ENCODE measurements at regions not wholly inside any gene's neighbourhood (a gene's known extent, or its start where the extent isn't known, plus 50 kb on each side); places are given as distances from the start of the nearest gene placed in this dataset.

GRCh38 chr16:51698647-51699046 is 547.6 kb upstream of the SALL1 start:
- TF ChIP-seq EZH2 (IDR thresholded peaks at IDR 0.05) (no peak), POLR2AphosphoS5 (IDR thresholded peaks at IDR 0.05; ENCODE audit: borderline replicate concordance, low read depth, low read length) (no peak)

Data from SK-N-MC (cell line).